PC-3 (cell line): ENCODE measurements at regions not wholly inside any gene's neighbourhood (a gene's known extent, or its start where the extent isn't known, plus 50 kb on each side); places are given as distances from the start of the nearest gene placed in this dataset.

Experiments used
- ATAC-seq: fragments of 200-7000 bp; cut with Tn5 transposase; 2 replicates; pipeline ENCODE4 v1.9.1; 2020; ENCODE audit warnings: mild to moderate bottlenecking, moderate library complexity
- BruUV-seq: library from RNA; stranded (reverse); fragments of 400-500 nt; replicated peaks from 2 replicates; lab custom pipeline; 2021; lab: Mats Ljungman, UMichigan
- CTCF ChIA-PET: fragments of 300-600 bp; sonication (Branson Sonifier 250); formaldehyde crosslinking; loops from one replicate; lab custom pipeline; 2022; ENCODE audit warnings: antibody characterized with exemption; lab: Charles Lee
- POLR2A ChIA-PET: fragments of 300-600 bp; sonication (Branson Sonifier 250); formaldehyde crosslinking; loops from one replicate; lab custom pipeline; 2022; ENCODE audit warnings: antibody characterized with exemption; ENCODE audit not compliant: unreplicated experiment; lab: Charles Lee
- DNase-seq: peaks from one replicate; pipeline ENCODE4 v3.0.0-alpha.2; 2015
- H2AFZ ChIP-seq: fragments of 300-600 bp; sonication (generic); 2 replicates; pipeline ENCODE4 v1.6.0; 2016; ENCODE audit warnings: antibody characterized with exemption, low read length
- H3F3A ChIP-seq: fragments of 300-600 bp; sonication (generic); one replicate; pipeline ENCODE4 v1.6.0; 2017; ENCODE audit warnings: antibody characterized with exemption, low read length, control low read depth, mild to moderate bottlenecking; ENCODE audit not compliant: unreplicated experiment
- H3K27ac ChIP-seq: fragments of 300-600 bp; sonication (generic); 2 replicates; pipeline ENCODE4 v1.5.1; 2016; ENCODE audit warnings: mild to moderate bottlenecking, low read length
- H3K27me3 ChIP-seq: fragments of 300-600 bp; sonication (generic); 2 replicates; pipeline ENCODE4 v1.6.1; 2016; ENCODE audit warnings: low read length, mixed read lengths
- H3K36me3 ChIP-seq: fragments of 300-600 bp; sonication (generic); 2 replicates; pipeline ENCODE4 v1.6.1; 2016; ENCODE audit warnings: low read depth, mixed run types, low read length, mixed read lengths
- H3K4me1 ChIP-seq: fragments of 300-600 bp; sonication (generic); 2 replicates; pipeline ENCODE4 v1.5.1; 2016; ENCODE audit warnings: low read length; ENCODE audit not compliant: insufficient read depth
- H3K4me2 ChIP-seq: fragments of 300-600 bp; sonication (generic); 2 replicates; pipeline ENCODE4 v1.6.0; 2016; ENCODE audit warnings: low read length
- H3K4me3 ChIP-seq: fragments of 300-600 bp; sonication (generic); 2 replicates; pipeline ENCODE4 v1.5.1; 2016; ENCODE audit warnings: mild to moderate bottlenecking, low read length, mixed read lengths
- H3K79me2 ChIP-seq: fragments of 300-600 bp; sonication (generic); 2 replicates; pipeline ENCODE4 v1.6.1; 2017; ENCODE audit warnings: low read length, mixed read lengths
- H3K9ac ChIP-seq: fragments of 300-600 bp; sonication (generic); 2 replicates; pipeline ENCODE4 v1.6.0; 2016; ENCODE audit warnings: mild to moderate bottlenecking, low read length
- H3K9me2 ChIP-seq: fragments of 300-600 bp; sonication (generic); replicated peaks from 2 replicates; pipeline ENCODE4 v1.6.1; 2016; ENCODE audit warnings: mixed run types, low read length, mixed read lengths
- H3K9me3 ChIP-seq: fragments of 300-600 bp; sonication (generic); 2 replicates; pipeline ENCODE4 v1.6.1; 2016; ENCODE audit warnings: low read length, mixed read lengths
- H4K20me1 ChIP-seq: fragments of 300-600 bp; sonication (generic); 2 replicates; pipeline ENCODE4 v1.6.1; 2016; ENCODE audit warnings: low read length, mixed read lengths
- EZH2 ChIP-seq: fragments of 300-600 bp; sonication (generic); IDR thresholded peaks from one replicate; pipeline ENCODE4 v1.6.1; 2017; ENCODE audit warnings: antibody characterized with exemption, mild to moderate bottlenecking, low read length; ENCODE audit not compliant: unreplicated experiment
- EZH2phosphoT487 ChIP-seq: fragments of 300-600 bp; sonication (generic); IDR thresholded peaks from 2 replicates; pipeline ENCODE4 v1.6.1; 2018; ENCODE audit warnings: mild to moderate bottlenecking, antibody characterized with exemption, low read length, borderline replicate concordance
- intact Hi-C: fragments of 100-400 bp; cut with micrococcal nuclease; formaldehyde crosslinking; loops from 2 replicates; pipeline ENCODE4 v1.9.0; 2023
- TF ChIP-seq, protein P1 (sequence below): fragments of 300-600 bp; sonication (generic); conservative IDR thresholded peaks from 2 replicates; pipeline ENCODE4 v1.5.1; 2017; ENCODE audit warnings: antibody characterized with exemption, low read depth, mild to moderate bottlenecking, low read length

DNA sequence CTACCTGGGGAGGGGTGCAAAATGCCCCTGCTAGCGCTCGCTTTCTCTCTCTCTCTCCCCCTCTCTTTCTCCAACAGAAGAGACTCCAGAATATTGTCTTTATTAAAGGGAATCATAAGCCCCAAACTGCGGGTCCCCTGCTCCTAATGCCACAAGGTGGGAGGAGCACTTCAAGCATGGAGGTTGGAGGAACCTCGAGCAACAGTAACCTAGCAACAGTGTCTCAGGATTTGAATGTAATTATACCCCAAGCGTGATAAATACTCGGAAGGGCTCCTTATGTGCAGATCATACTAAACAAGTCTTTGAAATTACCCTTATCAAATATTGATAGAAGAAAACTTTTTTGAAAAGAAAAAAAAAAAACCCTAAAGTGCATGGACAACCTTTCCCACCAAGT is 582.2 kb upstream of the PPP2R3A start:
- H3K36me3 ChIP-seq = no peaks in the 10 kb centered on the region
- no peaks in the 10 kb centered on the region for H3F3A ChIP-seq
- no peak overlapping the region for H3K4me3 ChIP-seq
- no peak for TF ChIP-seq EZH2
- TF ChIP-seq, protein P1, sequence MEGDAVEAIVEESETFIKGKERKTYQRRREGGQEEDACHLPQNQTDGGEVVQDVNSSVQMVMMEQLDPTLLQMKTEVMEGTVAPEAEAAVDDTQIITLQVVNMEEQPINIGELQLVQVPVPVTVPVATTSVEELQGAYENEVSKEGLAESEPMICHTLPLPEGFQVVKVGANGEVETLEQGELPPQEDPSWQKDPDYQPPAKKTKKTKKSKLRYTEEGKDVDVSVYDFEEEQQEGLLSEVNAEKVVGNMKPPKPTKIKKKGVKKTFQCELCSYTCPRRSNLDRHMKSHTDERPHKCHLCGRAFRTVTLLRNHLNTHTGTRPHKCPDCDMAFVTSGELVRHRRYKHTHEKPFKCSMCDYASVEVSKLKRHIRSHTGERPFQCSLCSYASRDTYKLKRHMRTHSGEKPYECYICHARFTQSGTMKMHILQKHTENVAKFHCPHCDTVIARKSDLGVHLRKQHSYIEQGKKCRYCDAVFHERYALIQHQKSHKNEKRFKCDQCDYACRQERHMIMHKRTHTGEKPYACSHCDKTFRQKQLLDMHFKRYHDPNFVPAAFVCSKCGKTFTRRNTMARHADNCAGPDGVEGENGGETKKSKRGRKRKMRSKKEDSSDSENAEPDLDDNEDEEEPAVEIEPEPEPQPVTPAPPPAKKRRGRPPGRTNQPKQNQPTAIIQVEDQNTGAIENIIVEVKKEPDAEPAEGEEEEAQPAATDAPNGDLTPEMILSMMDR = no peak
- TF ChIP-seq EZH2phosphoT487 = no peak
- H3K4me2 ChIP-seq = no peak overlapping the region
- H3K27me3 ChIP-seq = no peaks in the 10 kb centered on the region
- DNase-seq (no peak), ATAC-seq (no peak)
- no peak overlapping the region for H3K9ac ChIP-seq
- H3K79me2 ChIP-seq = no peaks in the 10 kb centered on the region
- H3K9me2 ChIP-seq = no peaks in the 10 kb centered on the region
- H2AFZ ChIP-seq = no peak overlapping the region
- H3K27ac ChIP-seq = no peak overlapping the region
- intact Hi-C loops = no loop called here
- no TSS peak for BruUV-seq
- H3K9me3 ChIP-seq = no peaks in the 10 kb centered on the region
- no peaks in the 10 kb centered on the region for H3K4me1 ChIP-seq
- ChIA-PET CTCF (no interaction called here), POLR2A (no interaction called here)
- no peaks in the 10 kb centered on the region for H4K20me1 ChIP-seq

DNA sequence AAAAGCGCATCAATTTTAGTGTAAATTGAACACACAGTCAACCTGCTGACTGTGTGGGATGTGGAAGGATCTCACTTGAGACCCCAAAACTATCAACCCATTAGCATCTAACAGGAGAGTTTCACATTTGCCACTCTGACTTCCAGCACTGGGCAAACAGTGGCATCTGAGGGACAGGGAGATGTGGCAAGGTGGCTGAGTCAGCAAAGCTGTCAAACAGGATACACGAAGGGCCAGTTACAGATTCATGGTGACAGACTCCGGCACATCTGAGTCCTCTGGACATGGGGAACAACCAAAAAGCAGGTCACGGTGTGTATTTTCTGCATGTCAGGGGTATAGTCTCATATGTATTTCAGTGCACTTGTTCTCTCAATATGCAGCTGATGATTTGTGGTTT is 573.4 kb upstream of the PPP2R3A start:
- Histone ChIP-seq H3K9ac (no peak overlapping the region), H3K4me2 (no peak overlapping the region), H3K27ac (no peak overlapping the region), H3K27me3 (no peaks in the 10 kb centered on the region), H3K36me3 (no peaks in the 10 kb centered on the region), H4K20me1 (no peaks in the 10 kb centered on the region), H3K79me2 (no peaks in the 10 kb centered on the region), H3K9me2 (no peaks in the 10 kb centered on the region), H2AFZ (no peak overlapping the region), H3K9me3 (no peaks in the 10 kb centered on the region), H3K4me3 (no peak overlapping the region), H3F3A (no peaks in the 10 kb centered on the region), H3K4me1 (no peaks in the 10 kb centered on the region)
- no peak for TF ChIP-seq EZH2
- TF ChIP-seq, protein P1 = no peak
- TF ChIP-seq EZH2phosphoT487 = no peak
- ChIA-PET CTCF (no interaction called here), POLR2A (no interaction called here)
- no TSS peak for BruUV-seq
- no peak for DNase-seq
- no peak for ATAC-seq
- intact Hi-C loops = no loop called here

DNA sequence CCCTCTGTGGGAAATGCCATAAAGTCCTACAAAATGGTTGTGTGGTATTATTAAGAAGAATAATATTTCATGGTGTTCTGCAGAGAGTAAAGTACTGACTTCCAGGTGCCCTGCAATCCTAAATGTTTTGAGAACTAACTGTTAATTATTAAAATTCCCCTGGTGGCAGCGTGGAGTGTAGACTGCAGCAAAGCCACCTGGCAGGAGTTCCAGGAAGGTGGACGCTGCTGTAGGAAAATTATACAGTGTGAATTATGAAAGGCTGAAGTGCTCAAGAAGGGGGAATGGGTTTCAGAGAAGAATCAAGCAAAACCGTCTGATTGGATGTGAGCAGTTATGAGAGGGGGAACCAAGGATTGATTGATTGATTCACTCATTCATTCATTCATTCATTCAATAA is 572.4 kb upstream of the PPP2R3A start:
- ATAC-seq = no peak
- Histone ChIP-seq H3K4me1 (no peaks in the 10 kb centered on the region), H3K9ac (no peak overlapping the region), H3K4me2 (no peak overlapping the region), H3K4me3 (no peak overlapping the region), H3K27me3 (no peaks in the 10 kb centered on the region), H3K27ac (no peak overlapping the region), H3K9me3 (no peaks in the 10 kb centered on the region), H3K36me3 (no peaks in the 10 kb centered on the region), H2AFZ (no peak overlapping the region), H3K9me2 (no peaks in the 10 kb centered on the region), H4K20me1 (no peaks in the 10 kb centered on the region), H3K79me2 (no peaks in the 10 kb centered on the region), H3F3A (no peaks in the 10 kb centered on the region)
- ChIA-PET CTCF (no interaction called here), POLR2A (no interaction called here)
- intact Hi-C loops = no loop called here
- no peak for DNase-seq
- no peak for TF ChIP-seq EZH2
- TF ChIP-seq EZH2phosphoT487 = no peak
- TF ChIP-seq, protein P1 = no peak
- BruUV-seq = no TSS peak
